NCI-H2029 (cell line): ENCODE measurements at regions not wholly inside any gene's neighbourhood (a gene's known extent, or its start where the extent isn't known, plus 50 kb on each side); places are given as distances from the start of the nearest gene placed in this dataset.

ENCODE experiments used
- DNase-seq: peaks from one replicate; lab custom pipeline; 2025; lab: John Stamatoyannopoulos, UW

DNA sequence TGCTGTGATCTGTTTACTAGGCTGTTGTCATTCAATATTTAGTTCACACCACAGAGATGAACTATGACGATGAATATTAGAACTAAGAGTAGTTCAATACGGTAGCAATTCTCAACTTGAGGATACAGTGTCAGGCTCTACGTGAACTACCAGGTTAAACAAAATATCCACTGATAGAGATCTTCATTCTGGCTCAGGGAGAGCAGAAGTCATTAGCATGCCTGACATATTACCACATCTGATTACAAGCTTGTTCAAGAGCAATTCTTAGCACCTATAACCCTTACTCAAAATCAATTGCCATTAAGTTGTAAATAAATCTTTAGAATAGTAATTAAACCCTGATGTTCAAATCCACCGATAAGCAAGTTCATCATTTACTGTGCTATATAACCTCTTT lies 207.2 kb downstream of the CHRM3 start:
- DNase-seq = no peak

- DNase-seq = no peak
Measured at GRCh38 chr1:239600588-239600987, 214.2 kb downstream of the CHRM3 start.

DNA sequence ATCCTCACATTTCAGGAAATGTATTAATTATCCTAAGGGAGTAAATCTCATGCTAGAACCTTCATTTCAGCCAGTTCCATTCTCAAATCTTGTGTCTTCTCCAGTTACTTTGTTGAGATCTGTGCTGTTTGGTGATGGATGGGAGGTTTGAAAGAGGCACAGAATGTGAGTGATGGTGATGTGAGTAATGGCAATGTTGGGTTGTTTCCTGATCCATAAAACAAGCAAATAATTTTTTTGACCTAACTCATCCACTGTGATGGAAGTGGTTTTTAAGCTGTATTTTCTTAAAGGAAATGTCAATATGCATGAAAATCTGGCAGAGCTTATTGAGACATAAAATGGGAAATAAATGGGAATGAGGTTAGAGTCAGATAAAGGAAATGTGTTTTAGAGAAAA lies 214.7 kb downstream of the CHRM3 start:
- DNase-seq = no peak

- DNase-seq = no peak
Measured at GRCh38 chr1:239603530-239603929, 217.2 kb downstream of the CHRM3 start.

- DNase-seq = no peak
Measured at GRCh38 chr1:239606850-239607400, 220.6 kb downstream of the CHRM3 start.

DNA sequence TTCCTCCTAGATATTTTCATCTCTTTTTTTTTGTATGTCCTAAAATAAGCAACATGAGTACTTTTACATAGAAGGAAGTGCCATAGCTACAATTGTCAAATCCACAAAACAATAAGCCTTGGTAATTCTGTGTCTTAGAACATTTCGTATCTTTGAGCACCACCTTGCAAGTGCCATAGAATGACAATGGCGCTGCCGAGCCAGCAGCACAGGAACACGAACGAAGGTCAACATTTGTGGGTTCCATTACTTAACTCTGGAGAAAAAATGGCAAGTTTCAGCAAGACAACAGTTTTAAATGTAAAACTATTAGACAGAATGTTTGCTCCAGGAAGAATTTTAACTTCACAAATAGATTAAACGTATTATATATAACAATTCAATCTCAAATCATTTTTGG lies 222.1 kb downstream of the CHRM3 start:
- DNase-seq = no peak

GRCh38 chr1:239612379-239612778 lies 226.0 kb downstream of the CHRM3 start:
- no peak for DNase-seq

DNA sequence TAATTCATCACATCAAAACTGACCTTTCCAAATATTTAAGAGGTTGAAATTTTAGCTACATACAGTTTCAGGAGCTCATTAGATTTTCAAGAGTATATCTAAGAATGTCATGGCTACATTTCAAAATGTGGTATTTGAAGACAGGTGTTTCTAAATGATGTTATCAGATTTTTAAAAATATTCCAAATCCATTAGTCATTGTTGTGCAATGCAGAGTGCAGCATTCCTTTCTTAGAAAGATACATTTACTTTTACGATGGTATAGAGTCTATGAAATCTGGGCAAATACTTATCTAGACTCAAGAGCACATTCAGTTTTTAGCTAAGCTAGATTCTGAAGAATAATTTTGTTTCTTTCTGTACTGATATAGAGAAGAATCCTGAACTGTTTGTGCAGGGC lies 230.3 kb downstream of the CHRM3 start:
- DNase-seq = no peak

DNA sequence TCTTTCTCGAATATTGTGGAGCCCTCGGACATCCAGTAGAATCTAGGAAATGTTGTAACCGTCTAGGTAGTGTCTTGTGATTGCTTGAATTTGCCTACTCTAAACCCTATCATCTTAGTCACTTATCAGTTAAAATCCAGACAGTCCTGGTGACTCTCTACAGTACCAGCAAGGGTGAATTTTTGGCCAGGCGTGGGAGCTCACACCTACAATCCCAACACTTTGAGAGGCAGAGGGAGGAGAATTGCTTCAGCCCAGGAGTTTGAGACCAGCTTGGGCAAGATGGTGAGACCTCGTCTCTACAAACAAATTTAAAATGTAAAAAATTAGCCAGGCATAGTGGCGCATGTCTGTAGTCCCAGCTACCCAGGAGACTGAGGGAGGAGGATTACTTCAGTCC lies 230.9 kb downstream of the CHRM3 start:
- DNase-seq = no peak

- no peak for DNase-seq
Measured at GRCh38 chr1:239617731-239618130, 231.4 kb downstream of the CHRM3 start.

- DNase-seq = no peak
Measured at GRCh38 chr1:239619190-239619589, 232.8 kb downstream of the CHRM3 start.

DNA sequence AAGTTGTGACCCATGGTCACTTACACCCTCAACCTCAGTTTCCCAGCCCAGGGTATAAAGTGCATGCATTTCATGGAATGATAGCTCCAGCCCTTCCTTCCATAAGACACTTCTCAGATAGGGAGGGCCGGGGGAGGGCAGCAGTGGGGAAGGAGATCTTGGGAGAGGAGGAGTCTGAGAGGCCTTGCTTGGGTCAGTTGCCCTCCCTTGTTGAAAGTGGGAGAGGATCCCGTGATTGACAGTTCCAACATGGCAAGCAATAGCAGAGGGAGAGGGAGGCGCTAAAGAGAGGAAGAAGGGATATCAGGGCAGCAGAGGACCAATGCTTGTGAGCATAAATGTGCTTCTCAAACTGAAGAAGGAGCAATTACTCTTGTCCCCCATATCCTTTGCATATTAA lies 244.4 kb downstream of the CHRM3 start:
- DNase-seq = no peak

DNA sequence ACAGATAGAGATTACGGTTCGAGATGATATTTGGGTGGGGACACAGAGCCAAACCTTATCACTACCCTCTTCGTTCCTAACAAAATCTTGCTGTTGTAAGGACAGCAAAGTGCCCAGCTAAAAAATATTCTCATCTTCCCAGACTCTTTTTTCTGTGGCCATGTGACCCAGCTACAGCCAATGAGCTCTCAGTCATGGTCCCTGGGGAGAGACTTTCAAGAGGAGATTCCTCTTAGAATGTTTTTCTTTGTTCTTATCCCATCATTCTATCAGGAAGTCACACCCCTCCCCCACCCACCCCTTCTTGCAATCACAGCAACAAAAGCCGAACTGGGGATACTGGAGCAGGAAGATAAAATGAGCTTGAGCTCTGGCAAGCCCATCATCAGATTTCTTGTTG lies 247.1 kb downstream of the CHRM3 start:
- DNase-seq = no peak

DNA sequence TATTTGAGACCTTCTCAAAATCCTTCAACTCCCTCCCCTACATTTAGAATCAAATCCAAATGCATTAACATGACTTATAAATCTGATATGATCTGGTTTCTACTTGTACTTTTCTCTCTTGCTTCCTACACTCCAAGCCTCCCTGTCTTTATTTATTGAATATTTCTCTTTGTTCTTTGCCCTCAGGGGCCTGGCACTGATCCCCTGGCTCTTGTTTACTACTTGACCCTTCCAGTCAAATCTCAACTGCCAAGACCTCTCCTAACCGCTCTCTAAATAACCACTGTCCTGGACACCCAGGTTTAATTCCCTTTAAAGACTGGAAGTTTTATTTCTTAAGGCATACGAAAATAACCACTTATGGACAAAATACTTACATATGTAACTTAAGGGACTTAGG lies 248.9 kb downstream of the CHRM3 start:
- no peak for DNase-seq

- no peak for DNase-seq
Measured at GRCh38 chr1:239636347-239636746, 250.0 kb downstream of the CHRM3 start.

- DNase-seq = no peak
Measured at GRCh38 chr1:239644604-239645003, 258.2 kb downstream of the CHRM3 start.

- no peak for DNase-seq
Measured at GRCh38 chr1:239647045-239647444, 260.7 kb downstream of the CHRM3 start.

GRCh38 chr1:239647964-239648632 lies 261.7 kb downstream of the CHRM3 start:
- DNase-seq = no peak

GRCh38 chr1:239655023-239655422 lies 268.7 kb downstream of the CHRM3 start:
- no peak for DNase-seq

DNA sequence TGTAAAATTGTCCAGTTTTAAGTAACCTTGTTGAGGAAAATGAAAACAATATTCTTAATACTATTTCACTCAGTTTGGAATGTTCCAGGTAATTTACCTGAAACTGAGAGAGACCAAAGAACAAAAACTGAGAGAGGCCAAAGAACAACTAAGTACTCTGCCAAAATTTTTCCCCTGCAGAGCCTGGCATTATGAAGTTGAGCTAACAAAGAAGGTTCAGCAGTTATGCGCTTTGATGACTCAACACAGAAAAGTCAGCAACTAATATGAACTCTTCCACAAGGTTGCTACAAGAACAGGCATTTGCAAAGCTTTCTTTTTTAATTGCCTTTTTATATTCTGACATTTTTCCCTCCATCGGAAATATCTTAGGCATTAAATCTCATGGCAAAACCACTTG lies 270.9 kb downstream of the CHRM3 start:
- no peak for DNase-seq

- DNase-seq = no peak
Measured at GRCh38 chr1:239662950-239663349, 276.6 kb downstream of the CHRM3 start.

GRCh38 chr1:239672256-239672655 lies 285.9 kb downstream of the CHRM3 start:
- no peak for DNase-seq

GRCh38 chr1:239675735-239676134 lies 289.4 kb downstream of the CHRM3 start:
- no peak for DNase-seq

DNA sequence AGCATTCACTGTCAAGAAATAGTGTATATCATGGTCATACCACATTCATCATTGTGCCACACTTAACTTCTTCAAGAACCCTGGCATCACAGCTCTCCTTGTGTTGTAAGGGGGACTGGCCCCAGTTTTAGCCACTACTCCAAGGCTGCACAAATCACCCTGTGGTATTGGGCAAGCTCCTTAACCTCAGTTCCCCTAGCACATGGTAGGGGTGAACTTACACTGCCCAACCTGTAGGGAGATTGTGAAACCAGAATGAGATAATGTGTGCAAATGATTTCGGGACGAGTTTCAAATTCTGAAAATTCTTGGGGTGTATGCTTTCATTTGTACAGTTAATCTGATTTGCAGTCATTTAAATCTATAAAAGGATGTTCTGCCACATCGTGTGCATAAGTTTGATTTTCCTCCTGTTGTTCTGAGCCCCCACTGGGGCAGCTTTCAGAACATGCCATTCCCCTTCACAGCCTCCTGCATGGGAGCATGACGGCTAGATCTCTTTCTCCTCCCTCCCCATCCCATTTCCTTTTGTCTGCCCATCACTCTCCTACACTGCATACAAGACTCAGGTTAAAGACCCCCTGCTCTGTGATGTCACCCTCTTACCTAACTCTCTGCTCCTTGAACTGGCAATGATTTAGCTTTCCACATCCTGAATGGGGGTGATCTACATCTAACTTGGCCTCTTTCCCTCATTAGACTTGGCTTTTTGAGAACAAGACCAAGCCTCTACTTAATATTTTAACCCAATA lies 290.3 kb downstream of the CHRM3 start:
- DNase-seq = no peak
